H9 (cell line): ENCODE measurements at regions not wholly inside any gene's neighbourhood (a gene's known extent, or its start where the extent isn't known, plus 50 kb on each side); places are given as distances from the start of the nearest gene placed in this dataset.
A peak's percentile ranks its signal among the peaks of the same experiment; 100 is the strongest.

Experiments
- DNase-seq: peaks from one replicate; pipeline ENCODE4 v3.0.0-alpha.2; 2017
- H2AFZ ChIP-seq: one replicate; pipeline ENCODE4 v1.6.1; 2013; ENCODE audit warnings: mild to moderate bottlenecking, low read length, control low read depth, moderate library complexity
- H2AK5ac ChIP-seq: 2 replicates; pipeline ENCODE4 v1.6.1; 2013; ENCODE audit warnings: low read length, control low read depth, mixed read lengths; ENCODE audit not compliant: insufficient read length
- H2BK120ac ChIP-seq: one replicate; pipeline ENCODE4 v1.6.1; 2013; ENCODE audit warnings: low read depth, mild to moderate bottlenecking, low read length, control low read depth, inconsistent platforms; ENCODE audit not compliant: poor library complexity, severe bottlenecking
- H2BK12ac ChIP-seq: 2 replicates; pipeline ENCODE4 v1.6.1; 2013; ENCODE audit warnings: low read length, control low read depth, mixed read lengths, low read depth; ENCODE audit not compliant: insufficient read length
- H2BK15ac ChIP-seq: 2 replicates; pipeline ENCODE4 v1.6.1; 2013; ENCODE audit warnings: low read depth, low read length, control low read depth
- H2BK20ac ChIP-seq: one replicate; pipeline ENCODE4 v1.6.1; 2013; ENCODE audit warnings: low read depth, mild to moderate bottlenecking, low read length, control low read depth, inconsistent platforms; ENCODE audit not compliant: poor library complexity, severe bottlenecking
- H2BK5ac ChIP-seq: 2 replicates; pipeline ENCODE4 v1.6.1; 2013; ENCODE audit warnings: low read length, control low read depth, mixed read lengths; ENCODE audit not compliant: insufficient read length
- H3K14ac ChIP-seq: 2 replicates; pipeline ENCODE4 v1.6.1; 2013; ENCODE audit warnings: low read length, control low read depth; ENCODE audit not compliant: insufficient read depth
- H3K18ac ChIP-seq: 2 replicates; pipeline ENCODE4 v1.6.1; 2013; ENCODE audit warnings: low read depth, mild to moderate bottlenecking, mixed read lengths, low read length, control low read depth; ENCODE audit not compliant: insufficient read length
- H3K23ac ChIP-seq: 2 replicates; pipeline ENCODE4 v1.6.1; 2013; ENCODE audit warnings: low read length, control low read depth, mixed read lengths, low read depth; ENCODE audit not compliant: insufficient read length
- H3K23me2 ChIP-seq: 2 replicates; pipeline ENCODE4 v1.6.1; 2013; ENCODE audit warnings: low read depth, mild to moderate bottlenecking, mixed read lengths, low read length, control low read depth; ENCODE audit not compliant: insufficient read length, poor library complexity, severe bottlenecking
- H3K27ac ChIP-seq: 2 replicates; pipeline ENCODE4 v1.5.1; 2013; ENCODE audit warnings: low read length, control low read depth, mixed read lengths, low read depth; ENCODE audit not compliant: insufficient read length
- H3K27me3 ChIP-seq: 2 replicates; pipeline ENCODE4 v1.6.1; 2013; ENCODE audit warnings: low read length, control low read depth, inconsistent platforms; ENCODE audit not compliant: insufficient read depth
- H3K4ac ChIP-seq: 2 replicates; pipeline ENCODE4 v1.6.1; 2013; ENCODE audit warnings: low read depth, mild to moderate bottlenecking, control low read depth, inconsistent platforms, low read length, moderate library complexity
- H3K4me1 ChIP-seq: 2 replicates; pipeline ENCODE4 v1.6.1; 2013; ENCODE audit warnings: low read length, control low read depth, inconsistent platforms; ENCODE audit not compliant: insufficient read depth
- H3K4me2 ChIP-seq: 2 replicates; pipeline ENCODE4 v1.6.1; 2013; ENCODE audit warnings: low read length, control low read depth, mixed read lengths; ENCODE audit not compliant: insufficient read length, insufficient read depth
- H3K56ac ChIP-seq: 2 replicates; pipeline ENCODE4 v1.6.1; 2013; ENCODE audit warnings: low read depth, mild to moderate bottlenecking, mixed read lengths, low read length, control low read depth; ENCODE audit not compliant: insufficient read length
- H3K79me1 ChIP-seq: 2 replicates; pipeline ENCODE4 v1.6.1; 2013; ENCODE audit warnings: low read depth, mild to moderate bottlenecking, moderate library complexity, low read length, control low read depth, inconsistent platforms; ENCODE audit not compliant: insufficient read depth, poor library complexity, severe bottlenecking
- H3K79me2 ChIP-seq: 2 replicates; pipeline ENCODE4 v1.6.1; 2013; ENCODE audit warnings: low read length, control low read depth, inconsistent platforms; ENCODE audit not compliant: insufficient read depth
- H3K9ac ChIP-seq: 2 replicates; pipeline ENCODE4 v1.6.1; 2013; ENCODE audit warnings: low read length, control low read depth, mixed read lengths; ENCODE audit not compliant: insufficient read length; ENCODE audit errors: extremely low read depth
- H3K9me3 ChIP-seq: one replicate; pipeline ENCODE4 v1.6.1; 2013; ENCODE audit warnings: low read depth, low read length, inconsistent platforms; ENCODE audit not compliant: control insufficient read depth
- H3T11ph ChIP-seq: one replicate; pipeline ENCODE4 v1.6.1; 2013; ENCODE audit warnings: mild to moderate bottlenecking, low read length, control low read depth, inconsistent platforms
- H4K20me1 ChIP-seq: one replicate; pipeline ENCODE4 v1.6.1; 2013; ENCODE audit not compliant: control insufficient read depth, insufficient read length, insufficient read depth
- H4K5ac ChIP-seq: 2 replicates; pipeline ENCODE4 v1.6.1; 2013; ENCODE audit warnings: low read depth, mild to moderate bottlenecking, mixed read lengths, low read length, control low read depth; ENCODE audit not compliant: insufficient read length
- H4K8ac ChIP-seq: replicated peaks from 2 replicates; pipeline ENCODE4 v1.6.1; 2013; ENCODE audit warnings: low read length, control low read depth, mixed read lengths, low read depth; ENCODE audit not compliant: insufficient read length
- H4K91ac ChIP-seq: 2 replicates; pipeline ENCODE4 v1.6.1; 2013; ENCODE audit warnings: low read depth, mild to moderate bottlenecking, moderate library complexity, mixed read lengths, low read length, control low read depth; ENCODE audit not compliant: insufficient read length
- H3K27ac Mint-ChIP-seq, 3 experiments: 2 replicates in 2 of 3; 3 replicates in 1 of 3; pipeline ENCODE4 v1.8.0; 2020 to 2021; ENCODE audit warnings: mixed read lengths in 3 of 3, mild to moderate bottlenecking in 1 of 3, moderate library complexity in 1 of 3
- H3K27me3 Mint-ChIP-seq: 2 replicates; pipeline ENCODE4 v1.8.0; 2021; ENCODE audit warnings: low read depth, mild to moderate bottlenecking, moderate library complexity, mixed read lengths
- H3K36me3 Mint-ChIP-seq, 3 experiments: 2 replicates in 2 of 3; 3 replicates in 1 of 3; pipeline ENCODE4 v1.8.0; 2020 to 2021; ENCODE audit warnings: low read depth in 3 of 3, mixed read lengths in 3 of 3; ENCODE audit not compliant: insufficient read depth in 1 of 3
- H3K4me1 Mint-ChIP-seq, 2 experiments: 2 replicates each; pipeline ENCODE4 v1.8.0; 2020; ENCODE audit warnings: mixed read lengths in 2 of 2
- H3K4me3 Mint-ChIP-seq, 2 experiments: 2 replicates in 1 of 2; 3 replicates in 1 of 2; pipeline ENCODE4 v1.8.0; 2020 to 2021; ENCODE audit warnings: mild to moderate bottlenecking in 2 of 2, mixed read lengths in 2 of 2, moderate library complexity in 1 of 2
- H3K9me3 Mint-ChIP-seq, 2 experiments: 2 replicates in 1 of 2; 3 replicates in 1 of 2; pipeline ENCODE4 v1.8.0; 2020; ENCODE audit warnings: mild to moderate bottlenecking in 2 of 2, mixed read lengths in 2 of 2, moderate library complexity in 1 of 2
- CTCF ChIP-seq: fragments of 200-600 bp; sonication (generic); conservative IDR thresholded peaks from 3 replicates; pipeline ENCODE4 v1.8.0; 2021; ENCODE audit warnings: antibody characterized with exemption, mild to moderate bottlenecking
- WGBS: extraction: QIAGEN DNeasy Blood & Tissue Kit; methylation state at CpG from one replicate; pipeline ENCODE4 v1.1.7; 2013; ENCODE audit warnings: missing lambda C conversion rate, low lambda C conversion rate, mixed read lengths; ENCODE audit not compliant: insufficient read length; ENCODE audit errors: extremely low coverage; 5-methylcytosine and 5-hydroxymethylcytosine counted together

DNA sequence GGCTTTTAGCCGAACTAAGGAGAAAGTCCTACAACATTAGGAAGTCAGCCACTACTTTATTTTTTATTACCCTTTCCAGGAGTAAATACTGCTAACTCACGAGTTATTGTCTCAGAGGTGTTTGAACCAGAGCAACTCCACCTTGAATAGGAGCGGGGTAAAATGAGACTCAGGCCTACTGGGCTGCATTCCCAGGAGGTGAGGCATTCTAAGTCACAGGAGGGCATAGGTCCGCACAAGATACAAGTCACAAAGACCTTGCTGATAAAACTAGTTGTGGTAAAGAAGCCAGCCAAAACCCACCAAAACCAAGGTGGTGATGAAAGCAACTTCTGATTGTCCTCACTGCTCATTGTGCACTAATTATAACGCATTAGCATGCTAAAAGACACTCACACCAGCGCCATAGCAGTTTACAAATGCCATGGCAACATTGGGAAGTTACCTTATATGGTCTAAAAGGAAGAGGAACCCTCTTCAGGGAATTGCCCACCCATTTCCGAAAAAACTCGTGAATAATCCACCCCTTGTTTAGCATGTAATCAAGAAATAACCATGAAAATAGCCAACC lies 555.9 kb downstream of the IGSF11 start:
- H3K4me2 ChIP-seq, result no peak overlapping the region
- no peaks in the 10 kb centered on the region for H3K9me3 Mint-ChIP-seq
- H4K8ac ChIP-seq, result no peak overlapping the region
- WGBS, result no CpG with 5 or more reads among the region's 8 CpGs
- DNase-seq, result peak; percentile 55
- H3K27me3 ChIP-seq, result no peaks in the 10 kb centered on the region
- H3K14ac ChIP-seq, result peak overlapping the region; percentile 21; the same call in 1 of the 2 replicates
- TF ChIP-seq CTCF, result no peak
- no peak overlapping the region for H2AK5ac ChIP-seq
- no peak overlapping the region for H3K56ac ChIP-seq
- H2BK120ac ChIP-seq, result no peak overlapping the region
- H3K4me1 ChIP-seq, result peaks cover 2% of the 10 kb centered on the region
- no peak overlapping the region for H3K4me3 Mint-ChIP-seq
- no peaks in the 10 kb centered on the region for H3K79me1 ChIP-seq
- no peak overlapping the region for H3T11ph ChIP-seq
- no peak overlapping the region for H3K27ac ChIP-seq
- no peak overlapping the region for H2BK5ac ChIP-seq
- no peak overlapping the region for H3K23ac ChIP-seq
- no peaks in the 10 kb centered on the region for H3K23me2 ChIP-seq
- H3K27ac Mint-ChIP-seq, result peak overlapping the region in 2 of 3 experiments; percentile 65 to 94; a peak in 4 of 7 replicates
- no peaks in the 10 kb centered on the region for H3K9me3 ChIP-seq
- H3K27me3 Mint-ChIP-seq, result no peaks in the 10 kb centered on the region
- no peak overlapping the region for H2BK20ac ChIP-seq
- H2BK12ac ChIP-seq, result no peak overlapping the region
- H3K36me3 Mint-ChIP-seq, result no peaks in the 10 kb centered on the region; a peak in 1 of 7 replicates
- no peak overlapping the region for H2BK15ac ChIP-seq
- peaks cover 48 to 53% of the 10 kb centered on the region in 2 experiments for H3K4me1 Mint-ChIP-seq
- H4K20me1 ChIP-seq, result no peaks in the 10 kb centered on the region
- H4K91ac ChIP-seq, result no peak overlapping the region
- H3K79me2 ChIP-seq, result no peaks in the 10 kb centered on the region
- no peak overlapping the region for H3K9ac ChIP-seq
- H4K5ac ChIP-seq, result no peak overlapping the region
- no peak overlapping the region for H3K18ac ChIP-seq
- H3K4ac ChIP-seq, result no peak overlapping the region; the same call in 1 of the 2 replicates
- H2AFZ ChIP-seq, result no peak overlapping the region
